ENCODE measurements at regions not wholly inside any gene's neighbourhood (a gene's known extent, or its start where the extent isn't known, plus 50 kb on each side); places are given as distances from the start of the nearest gene placed in this dataset.

- no peak for TF ChIP-seq ZNF585B (tag by site-specific recombination; IDR thresholded peaks at IDR 0.05)
- TF ChIP-seq ZNF155 (tag by site-specific recombination; IDR thresholded peaks at IDR 0.05) = no peak
- TF ChIP-seq ZNF449 (tag by site-specific recombination; IDR thresholded peaks at IDR 0.05) = no peak
- no peak for TF ChIP-seq HOXA7 (CRISPR knock-in tag; IDR thresholded peaks at IDR 0.05; ENCODE audit: borderline replicate concordance)
- TF ChIP-seq ZNF24 (tag by site-specific recombination; IDR thresholded peaks at IDR 0.05) = no peak
- no peak for TF ChIP-seq SETDB1 (IDR thresholded peaks at IDR 0.05; ENCODE audit: insufficient read length, low read length)
- no peak for TF ChIP-seq MZF1 (tag by site-specific recombination; IDR thresholded peaks at IDR 0.05; ENCODE audit: borderline replicate concordance)
- TF ChIP-seq GFI1B (tag by site-specific recombination; IDR thresholded peaks at IDR 0.05) = no peak
- no peak for TF ChIP-seq ZBTB11 (tag by site-specific recombination; conservative IDR thresholded peaks at IDR 0.05; ENCODE audit: low read depth)
- no peak for TF ChIP-seq ZNF341 (tag by site-specific recombination; IDR thresholded peaks at IDR 0.05; ENCODE audit: low read depth)
- no peak for TF ChIP-seq ZNF639 (tag by site-specific recombination; IDR thresholded peaks at IDR 0.05)
- no peak for TF ChIP-seq ZNF214 (tag by site-specific recombination; IDR thresholded peaks at IDR 0.05; ENCODE audit: borderline replicate concordance)
- no peak for TF ChIP-seq ZNF571 (tag by site-specific recombination; IDR thresholded peaks at IDR 0.05)
- no peak for TF ChIP-seq EGR2 (tag by site-specific recombination; IDR thresholded peaks at IDR 0.05; ENCODE audit: low read depth)
- no peak for TF ChIP-seq ZNF114 (tag by site-specific recombination; IDR thresholded peaks at IDR 0.05)
- no peak for TF ChIP-seq KLF8 (tag by site-specific recombination; IDR thresholded peaks at IDR 0.05)
- no peak for TF ChIP-seq ZNF791 (tag by site-specific recombination; IDR thresholded peaks at IDR 0.05)
- no peak for TF ChIP-seq ZBTB48 (tag by site-specific recombination; IDR thresholded peaks at IDR 0.05)
- no peak for TF ChIP-seq ZNF433 (tag by site-specific recombination; IDR thresholded peaks at IDR 0.05; ENCODE audit: low read depth)
- TF ChIP-seq PRDM4 (tag by site-specific recombination; IDR thresholded peaks at IDR 0.05) = no peak
- CTCF ChIA-PET = interaction anchor here (1.2 kb wide), 1 partner anchor 52 kb away, joined by 4 read pairs; no protein-coding TSS in a partner anchor
- H3K4me1 ChIP-seq (ENCODE audit: control insufficient read depth, insufficient read depth, low read length) = peaks cover 24% of the 10 kb centered on the region
Observed at GRCh38 chr3:159857840-159858239, 130.8 kb upstream of the IL12A start.

More at GRCh38 chr3:159857840-159858239, 130.8 kb upstream of the IL12A start:
- no peaks in the 10 kb centered on the region for H3K36me3 ChIP-seq (ENCODE audit: control insufficient read depth in 2 of 2, insufficient read depth in 1 of 2, low read length in 2 of 2)
- no peak overlapping the region for H3K4me3 ChIP-seq (ENCODE audit: low read depth, low read length)
- no peaks in the 10 kb centered on the region for H3K9me3 ChIP-seq (ENCODE audit: control insufficient read depth, insufficient read depth, low read depth, low read length)
- POLR2A ChIA-PET = no interaction called here
- no peak overlapping the region for H3K27ac ChIP-seq (ENCODE audit: extremely low read depth, low read depth, low read length)

Data from HEK293 (cell line).